Stimulated activated CD4-positive, alpha-beta T cell treated with anti-CD3 and anti-CD28 coated beads, Interleukin-15, amount 100 ng/mL, for 24 hours (primary cell): ENCODE measurements at regions not wholly inside any gene's neighbourhood (a gene's known extent, or its start where the extent isn't known, plus 50 kb on each side); places are given as distances from the start of the nearest gene placed in this dataset.
A peak's percentile ranks its signal among the peaks of the same experiment; 100 is the strongest.
"Not testable (repeated sequence)": the region's sequence is repeated elsewhere in the genome, so short reads cannot be mapped to it uniquely, and the experiment has no call there.

Source experiments
- DNase-seq: peaks from one replicate; pipeline ENCODE4 v3.0.0-alpha.2; 2020

GRCh38 chrX:125202591-125203248, 117.0 kb upstream of the TEX13C start:
- peak; percentile 8 for DNase-seq

DNA sequence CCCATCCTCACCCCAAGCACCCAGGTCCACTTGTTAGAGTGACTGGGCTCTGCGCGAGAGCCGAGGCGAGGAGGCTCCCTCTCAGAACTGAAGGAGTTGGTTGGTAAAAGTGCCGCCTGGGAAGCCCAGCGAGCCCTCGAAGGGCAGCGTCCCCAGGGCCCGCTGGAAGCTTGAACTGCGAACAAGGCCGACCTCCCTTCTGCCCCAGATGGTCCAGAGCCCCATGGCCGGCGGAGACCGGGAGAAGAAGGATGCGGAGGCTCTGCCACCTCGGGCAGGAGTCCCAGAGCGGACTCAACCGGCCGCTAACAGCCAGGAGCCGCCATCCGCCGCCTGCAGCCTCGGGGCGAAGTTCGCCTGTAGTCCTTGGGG, 116.3 kb upstream of the TEX13C start:
- peak; percentile 1 for DNase-seq

DNA sequence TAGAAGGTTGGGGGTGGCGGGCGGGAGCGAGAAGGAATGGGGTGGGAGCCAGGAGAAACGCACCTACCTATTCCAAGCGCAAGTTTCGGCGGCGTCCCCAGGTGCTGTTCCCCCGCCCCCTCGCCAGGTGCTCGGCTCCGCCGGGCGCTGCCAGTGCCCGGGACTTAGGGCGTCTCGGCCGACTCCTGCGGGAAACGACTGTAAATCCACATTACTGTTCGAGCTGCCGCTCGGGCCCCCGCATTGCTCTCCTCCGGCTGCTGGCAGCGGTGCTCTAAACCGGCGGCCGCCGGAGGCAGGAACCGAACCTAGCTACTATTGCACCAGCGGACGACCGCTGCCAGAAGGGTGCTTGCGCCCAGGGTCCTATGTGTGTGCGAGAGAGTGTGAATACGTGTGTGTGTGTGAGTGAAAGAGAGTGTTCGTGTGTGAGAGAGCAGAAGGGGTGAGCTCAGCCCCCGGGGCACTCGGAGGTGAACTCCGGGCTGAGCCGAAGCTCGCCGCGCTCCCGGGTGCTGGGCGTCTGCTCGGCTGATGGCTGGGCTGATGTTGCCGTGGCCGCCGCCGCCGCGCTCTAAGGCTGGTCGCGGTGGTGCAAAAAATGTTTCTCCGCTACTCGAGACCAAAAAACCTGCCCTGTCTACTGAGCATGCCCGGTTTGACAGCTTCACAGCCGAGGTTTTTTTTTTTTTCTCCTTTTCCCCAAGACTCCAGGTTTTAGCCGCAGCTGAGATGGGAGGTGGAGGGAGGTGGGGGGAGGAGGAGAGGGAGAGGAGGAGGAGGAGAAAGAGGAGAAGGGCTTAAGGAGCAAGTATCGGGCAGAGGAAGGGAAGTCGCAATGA, 115.7 kb upstream of the TEX13C start:
- DNase-seq: peak; percentile 26

GRCh38 chrX:125204681-125205132, 115.0 kb upstream of the TEX13C start:
- peak; percentile 26 for DNase-seq

DNA sequence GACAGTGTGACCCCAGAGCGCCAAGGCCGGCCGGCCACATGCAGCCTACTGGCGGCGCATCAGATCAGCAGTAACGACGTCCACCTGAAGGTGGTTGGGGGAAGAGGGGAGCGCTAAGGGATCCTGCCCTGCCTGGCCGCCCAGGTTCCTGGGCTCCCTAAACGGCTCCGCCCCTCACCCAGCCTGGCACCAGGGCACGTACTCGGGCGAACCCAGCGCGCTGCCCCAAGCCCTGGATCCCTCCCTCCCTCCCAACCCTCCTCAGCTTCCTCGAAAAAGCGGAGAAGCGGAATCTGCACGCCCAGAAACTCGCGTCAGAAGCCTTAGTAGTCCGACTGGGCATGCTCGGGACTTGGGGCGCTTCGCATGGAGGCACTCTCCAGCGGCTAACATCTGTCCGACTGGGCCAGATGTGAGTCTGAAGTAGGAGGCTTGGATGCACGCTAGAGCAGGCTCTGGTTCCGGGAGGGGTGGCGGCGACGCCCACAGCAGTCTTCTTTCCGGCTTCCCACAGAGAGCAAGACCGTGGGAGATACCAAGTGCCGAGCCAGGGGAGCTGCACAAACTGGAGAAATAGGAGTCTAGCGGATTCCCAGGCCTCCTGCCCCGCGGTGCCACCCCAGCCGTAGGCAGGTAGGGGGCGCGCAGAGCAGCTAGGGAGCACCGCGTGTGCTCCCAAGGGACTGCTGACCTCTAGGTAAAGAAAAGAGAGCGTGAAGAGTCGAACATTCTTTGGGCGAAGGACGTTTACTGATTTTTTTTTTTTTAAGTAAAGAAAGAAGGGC, 114.3 kb upstream of the TEX13C start:
- DNase-seq: peak; percentile 37

DNA sequence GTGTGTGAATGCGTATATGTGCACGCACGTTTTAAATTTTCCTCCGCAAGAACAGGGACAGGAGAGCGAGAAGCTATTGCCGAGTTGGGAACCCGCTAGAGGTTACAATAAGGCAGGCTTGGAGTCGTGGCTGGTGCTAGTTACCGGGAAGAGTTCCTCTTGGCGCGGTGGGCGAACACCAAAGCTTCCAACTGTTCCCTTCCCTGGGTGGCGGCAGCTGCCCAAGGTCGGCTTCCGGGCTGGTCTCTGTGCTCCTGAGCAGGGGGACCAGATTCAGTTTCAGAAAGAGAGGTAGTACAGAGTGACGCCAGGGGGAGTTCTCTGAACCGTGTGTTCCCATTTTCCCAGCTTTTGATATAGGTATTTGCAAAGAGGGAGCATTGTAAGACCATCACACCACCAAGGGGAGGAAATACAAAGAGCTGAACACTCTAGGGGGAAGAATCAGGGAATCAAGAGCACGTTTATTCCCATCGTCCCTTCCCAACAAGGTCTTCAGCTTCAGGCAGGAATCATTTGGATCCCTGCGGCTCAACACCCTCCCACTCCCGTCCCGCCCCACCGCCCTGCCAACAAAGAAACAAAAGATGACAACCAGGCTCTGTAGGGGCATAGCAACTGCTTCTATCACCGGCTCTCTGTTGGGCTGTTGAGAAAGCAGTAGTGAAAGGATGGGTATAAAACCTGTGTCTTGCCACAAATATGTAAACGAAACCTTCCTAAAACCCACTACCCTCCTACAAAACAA, 113.6 kb upstream of the TEX13C start:
- DNase-seq: peak; percentile 1

DNA sequence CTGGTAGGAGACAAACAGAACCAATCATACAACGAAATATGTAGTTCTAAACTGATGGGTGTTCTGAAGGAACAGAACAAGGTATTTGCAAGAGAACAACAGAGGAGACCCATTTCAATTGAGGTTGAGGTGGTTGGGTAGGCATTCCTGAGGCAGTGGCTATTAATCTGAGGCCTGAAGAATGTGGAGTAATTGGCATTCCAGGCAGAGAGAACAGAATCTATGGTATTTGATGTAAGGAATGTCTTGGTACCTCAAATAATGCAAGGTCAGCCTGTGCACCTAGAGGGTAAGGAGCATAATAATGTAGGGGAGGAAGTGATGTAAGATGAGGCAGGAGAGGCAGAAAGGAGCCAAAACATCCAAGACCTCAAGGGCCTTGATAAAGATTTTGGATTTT, 109.5 kb upstream of the TEX13C start:
- DNase-seq: no peak

DNA sequence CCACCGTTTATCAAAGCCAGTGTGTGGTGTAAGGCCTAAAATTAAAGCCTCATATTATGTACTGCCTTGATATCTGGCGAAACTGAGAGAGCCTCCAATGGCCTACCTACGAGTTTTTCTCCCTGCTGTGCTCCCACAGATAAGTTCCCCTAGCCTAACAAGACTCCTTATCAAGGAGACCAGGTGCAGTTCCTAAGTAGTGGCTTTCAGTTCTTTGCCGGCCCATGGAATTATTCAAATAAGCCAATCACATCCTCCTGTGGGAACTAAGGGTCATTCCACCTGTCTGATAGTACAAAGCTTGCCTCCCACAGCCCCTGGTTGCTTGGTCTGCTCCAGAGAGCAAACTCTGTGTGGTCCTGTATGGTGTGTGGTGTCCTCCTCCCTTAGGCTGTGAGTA, 99.8 kb upstream of the TEX13C start:
- no peak for DNase-seq

GRCh38 chrX:125236955-125237354, 82.7 kb upstream of the TEX13C start:
- no peak for DNase-seq

DNA sequence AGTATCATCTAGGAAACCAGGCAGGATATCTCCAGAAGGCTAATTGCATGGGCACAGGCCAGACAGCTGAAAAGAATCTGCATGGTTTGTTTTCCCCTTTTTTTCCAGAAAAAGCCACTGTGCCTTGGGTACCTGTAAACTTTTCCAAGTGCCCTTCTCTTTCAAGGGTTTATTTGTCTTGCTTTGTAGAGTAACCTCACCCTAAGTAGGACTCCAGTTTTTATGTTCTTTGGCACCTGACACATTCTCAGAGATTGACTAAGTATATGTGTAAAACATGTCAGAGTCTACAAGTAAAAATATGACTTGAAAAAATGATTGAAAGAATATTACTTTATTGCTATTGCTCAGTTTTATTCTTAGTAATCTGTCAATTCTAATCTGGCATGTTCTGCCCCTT, 70.7 kb upstream of the TEX13C start:
- no peak for DNase-seq

DNA sequence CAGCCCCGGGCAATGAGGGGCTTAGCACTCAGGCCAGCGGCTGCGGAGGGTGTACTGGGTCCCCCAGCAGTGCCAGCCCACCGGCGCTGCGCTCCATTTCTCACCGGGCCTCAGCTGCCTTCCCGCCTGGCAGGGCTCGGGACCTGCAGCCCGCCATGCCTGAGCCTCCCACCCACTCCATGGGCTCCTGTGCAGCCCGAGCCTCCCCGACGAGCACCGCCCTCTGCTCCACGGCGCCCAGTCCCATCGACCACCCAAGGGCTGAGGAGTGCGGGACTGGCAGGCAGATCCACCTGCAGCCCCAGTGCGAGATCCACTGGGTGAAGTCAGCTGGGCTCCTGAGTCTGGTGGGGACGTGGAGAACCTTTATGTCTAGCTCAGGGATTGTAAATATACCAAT, 63.9 kb upstream of the TEX13C start:
- DNase-seq: not testable (repeated sequence)

DNA sequence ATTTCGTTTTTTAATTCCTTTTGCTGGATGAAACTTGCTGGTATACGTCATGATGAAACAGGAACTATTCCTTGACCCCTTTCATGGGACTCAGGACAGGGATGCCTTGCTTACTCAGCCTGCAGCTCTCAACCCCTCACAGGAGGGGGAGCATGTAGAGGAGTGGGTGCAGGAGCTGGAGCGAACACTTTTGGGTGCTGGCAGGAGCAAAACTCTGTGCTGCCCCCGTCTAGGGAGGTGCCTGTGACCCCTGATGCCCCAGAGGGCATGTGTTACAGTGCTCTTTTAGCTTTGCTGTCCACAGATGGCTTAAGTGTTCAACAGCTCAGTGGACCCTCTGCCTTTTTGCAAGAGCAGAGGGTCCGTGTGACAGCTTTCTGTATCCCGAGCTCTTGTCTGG, 56.8 kb upstream of the TEX13C start:
- DNase-seq: no peak

DNA sequence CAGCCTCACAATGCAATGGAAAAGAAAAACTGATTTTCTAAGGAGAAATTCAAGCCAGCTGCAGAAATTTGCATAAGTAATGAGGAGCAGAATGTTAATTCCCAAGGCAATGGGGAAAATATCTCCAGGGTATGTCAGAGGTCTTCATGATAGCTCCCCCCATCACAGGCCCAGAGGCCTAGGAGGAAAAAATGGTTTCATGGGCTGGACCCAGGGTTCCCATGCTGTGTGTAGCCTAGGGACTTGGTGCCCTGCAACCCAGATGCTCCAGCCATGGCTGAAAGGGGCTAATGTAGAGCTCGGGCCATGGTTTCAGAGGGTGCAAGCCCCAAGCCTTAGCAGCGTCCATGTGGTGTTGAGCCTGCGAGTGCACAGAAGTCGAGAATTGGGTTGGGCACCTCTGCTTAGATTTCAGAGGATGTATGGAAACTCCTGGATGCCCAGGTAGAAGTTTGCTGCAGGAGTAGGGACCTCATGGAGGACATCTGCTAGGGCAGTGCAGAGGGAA, 53.5 kb upstream of the TEX13C start:
- no peak for DNase-seq
